ENCODE measurements at regions not wholly inside any gene's neighbourhood (a gene's known extent, or its start where the extent isn't known, plus 50 kb on each side); places are given as distances from the start of the nearest gene placed in this dataset.
A peak's percentile ranks its signal among the peaks of the same experiment; 100 is the strongest.

DNA sequence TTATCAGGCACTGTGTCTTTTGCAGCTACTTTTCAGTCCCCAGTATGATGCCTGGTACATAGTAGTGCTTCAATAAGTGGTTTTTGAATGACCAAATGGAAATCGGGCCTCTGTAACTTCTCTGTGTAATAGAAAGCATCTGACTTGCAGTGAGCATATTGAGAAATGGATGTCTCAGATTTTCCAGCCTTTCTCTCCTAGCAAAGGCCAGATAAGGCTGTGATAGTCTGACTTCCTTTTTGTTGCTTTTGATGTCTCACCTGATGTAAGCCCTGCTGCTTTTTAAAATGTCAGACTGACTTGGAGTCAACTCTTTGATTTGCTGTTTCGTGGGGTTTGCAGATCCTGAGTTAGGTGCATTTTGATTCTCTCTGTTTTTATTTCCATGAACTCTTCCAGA, 590.0 kb upstream of the ZNF608 start:
- WGBS (ENCODE audit: insufficient coverage, low lambda C conversion rate) = no CpG with 5 or more reads among the region's 2 CpGs
- H3K36me3 ChIP-seq (ENCODE audit: control insufficient read depth, insufficient read depth, low read length) = no peaks in the 10 kb centered on the region
- H3K4me3 ChIP-seq (ENCODE audit: low read length) = no peak overlapping the region
- no peaks in the 10 kb centered on the region for H3K27me3 ChIP-seq (ENCODE audit: control insufficient read depth, insufficient read depth, low read length)
- no peak overlapping the region for H3K27ac ChIP-seq (ENCODE audit: low read length)
- no peaks in the 10 kb centered on the region for H3K9me3 ChIP-seq (ENCODE audit: control insufficient read depth, low read depth, low read length)
- H3K4me1 ChIP-seq (ENCODE audit: control insufficient read depth, insufficient read depth, low read length) = no peaks in the 10 kb centered on the region
- DNase-seq = no peak

DNA sequence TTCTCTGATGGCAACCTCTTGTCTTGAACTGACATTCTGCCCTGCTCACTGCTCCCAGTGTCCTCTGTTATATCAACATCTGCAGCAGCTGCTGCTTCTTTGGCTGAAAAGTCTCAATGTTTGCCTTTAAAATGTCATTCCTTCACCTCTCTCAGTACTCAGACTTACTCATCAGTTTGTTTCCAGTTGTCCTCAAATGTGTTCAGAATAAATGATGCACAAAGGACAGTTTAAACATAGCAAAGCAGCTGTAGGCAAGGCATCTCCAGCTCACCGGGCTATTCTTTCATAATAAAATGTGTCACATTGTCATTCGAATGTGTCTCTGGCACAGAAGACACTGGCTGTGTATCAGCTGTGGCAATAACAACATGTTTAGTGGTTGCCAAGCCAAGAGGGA, 590.9 kb upstream of the ZNF608 start:
- no CpG with 5 or more reads among the region's 2 CpGs for WGBS (ENCODE audit: insufficient coverage, low lambda C conversion rate)
- Histone ChIP-seq H3K36me3 (ENCODE audit: control insufficient read depth, insufficient read depth, low read length) (no peaks in the 10 kb centered on the region), H3K4me1 (ENCODE audit: control insufficient read depth, insufficient read depth, low read length) (no peaks in the 10 kb centered on the region), H3K9me3 (ENCODE audit: control insufficient read depth, low read depth, low read length) (no peaks in the 10 kb centered on the region), H3K4me3 (ENCODE audit: low read length) (no peak overlapping the region), H3K27ac (ENCODE audit: low read length) (no peak overlapping the region), H3K27me3 (ENCODE audit: control insufficient read depth, insufficient read depth, low read length) (no peaks in the 10 kb centered on the region)
- DNase-seq = no peak

DNA sequence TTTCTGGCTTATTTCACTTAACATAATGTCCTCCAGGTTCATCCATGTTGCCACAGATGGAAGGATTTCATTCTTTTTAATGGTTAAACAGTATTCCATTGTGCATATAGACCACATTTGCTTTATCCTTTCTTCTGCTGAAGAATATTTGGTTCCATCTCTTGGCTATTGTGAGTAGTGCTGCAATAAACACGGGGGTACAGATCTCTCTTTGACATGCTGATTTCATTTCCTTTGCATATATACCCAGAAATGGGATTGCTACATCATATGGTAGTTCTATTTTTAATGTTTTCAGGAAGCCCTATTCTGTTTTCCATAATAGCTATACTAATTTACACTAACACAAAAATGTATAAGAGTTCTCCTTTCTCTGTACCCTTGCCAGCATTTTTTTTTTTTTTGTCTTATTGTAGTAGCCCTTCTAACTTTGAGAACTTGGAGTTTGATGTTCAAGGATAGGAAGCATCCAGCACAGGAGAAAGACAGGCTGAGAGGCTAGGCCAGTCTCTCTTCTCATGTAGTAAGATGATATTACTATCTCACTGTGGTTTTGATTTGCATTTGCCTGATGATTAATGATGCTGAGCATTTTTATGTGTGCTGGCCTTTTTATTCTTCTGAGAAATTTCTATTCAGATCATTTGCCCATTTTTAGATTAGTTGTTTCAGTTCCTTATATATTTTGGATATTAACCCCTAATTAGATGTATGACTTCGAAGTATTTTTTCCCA, 592.2 kb upstream of the ZNF608 start:
- Histone ChIP-seq H3K27me3 (ENCODE audit: control insufficient read depth, insufficient read depth, low read length) (no peaks in the 10 kb centered on the region), H3K9me3 (ENCODE audit: control insufficient read depth, low read depth, low read length) (no peaks in the 10 kb centered on the region), H3K36me3 (ENCODE audit: control insufficient read depth, insufficient read depth, low read length) (no peaks in the 10 kb centered on the region), H3K27ac (ENCODE audit: low read length) (no peak overlapping the region), H3K4me3 (ENCODE audit: low read length) (no peak overlapping the region), H3K4me1 (ENCODE audit: control insufficient read depth, insufficient read depth, low read length) (no peaks in the 10 kb centered on the region)
- DNase-seq = no peak
- WGBS (ENCODE audit: insufficient coverage, low lambda C conversion rate) = 100% methylated on average over 1 of the region's 2 CpGs

DNA sequence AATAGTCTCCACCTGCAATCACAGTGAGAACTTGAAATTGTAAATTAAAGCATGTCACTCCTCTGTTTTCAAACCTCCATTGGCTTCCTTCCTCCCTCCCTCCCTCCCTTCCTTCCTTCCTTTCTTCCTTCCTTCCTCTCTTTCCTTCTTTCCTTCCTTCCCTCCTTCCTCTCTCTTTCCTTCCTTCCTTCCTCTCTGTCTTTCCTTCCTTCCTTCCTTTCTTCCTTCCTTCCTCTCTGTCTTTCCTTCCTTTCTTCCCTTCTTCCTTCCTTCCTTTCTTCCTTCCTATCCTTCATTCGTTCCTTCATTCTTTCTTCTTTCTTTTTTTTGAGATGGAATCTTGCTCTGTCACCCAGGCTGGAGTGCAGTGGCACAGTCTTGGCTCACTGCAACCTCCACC, 595.0 kb upstream of the ZNF608 start:
- no peak for DNase-seq
- 92% methylated on average over 1 of the region's 1 CpG for WGBS (ENCODE audit: insufficient coverage, low lambda C conversion rate)
- H3K27me3 ChIP-seq (ENCODE audit: control insufficient read depth, insufficient read depth, low read length) = no peaks in the 10 kb centered on the region
- H3K4me3 ChIP-seq (ENCODE audit: low read length) = no peak overlapping the region
- H3K4me1 ChIP-seq (ENCODE audit: control insufficient read depth, insufficient read depth, low read length) = no peaks in the 10 kb centered on the region
- H3K36me3 ChIP-seq (ENCODE audit: control insufficient read depth, insufficient read depth, low read length) = no peaks in the 10 kb centered on the region
- H3K9me3 ChIP-seq (ENCODE audit: control insufficient read depth, low read depth, low read length) = no peaks in the 10 kb centered on the region
- H3K27ac ChIP-seq (ENCODE audit: low read length) = no peak overlapping the region

DNA sequence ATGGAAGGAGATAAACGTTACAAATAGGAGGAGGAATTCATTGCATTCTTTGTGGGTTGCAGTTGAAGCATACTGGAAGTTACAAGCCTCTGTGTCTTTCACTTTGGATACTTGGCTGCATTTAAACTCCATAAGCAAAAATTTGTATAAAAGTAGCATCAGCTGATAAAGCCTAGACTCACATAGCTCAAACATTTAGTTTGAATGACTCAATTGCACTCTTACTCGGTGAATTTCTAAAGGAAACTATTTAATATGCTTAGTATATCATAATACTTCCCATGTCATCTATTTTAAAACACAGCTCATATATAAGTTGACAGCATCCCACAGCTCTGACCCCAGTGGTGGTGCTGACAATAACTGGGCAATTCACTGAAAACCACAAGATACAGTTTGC, 596.6 kb upstream of the ZNF608 start:
- no peaks in the 10 kb centered on the region for H3K36me3 ChIP-seq (ENCODE audit: control insufficient read depth, insufficient read depth, low read length)
- DNase-seq = no peak
- WGBS (ENCODE audit: insufficient coverage, low lambda C conversion rate) = no CpG with 5 or more reads among the region's 2 CpGs
- no peaks in the 10 kb centered on the region for H3K27me3 ChIP-seq (ENCODE audit: control insufficient read depth, insufficient read depth, low read length)
- no peaks in the 10 kb centered on the region for H3K9me3 ChIP-seq (ENCODE audit: control insufficient read depth, low read depth, low read length)
- no peak overlapping the region for H3K27ac ChIP-seq (ENCODE audit: low read length)
- H3K4me1 ChIP-seq (ENCODE audit: control insufficient read depth, insufficient read depth, low read length) = no peaks in the 10 kb centered on the region
- no peak overlapping the region for H3K4me3 ChIP-seq (ENCODE audit: low read length)

DNA sequence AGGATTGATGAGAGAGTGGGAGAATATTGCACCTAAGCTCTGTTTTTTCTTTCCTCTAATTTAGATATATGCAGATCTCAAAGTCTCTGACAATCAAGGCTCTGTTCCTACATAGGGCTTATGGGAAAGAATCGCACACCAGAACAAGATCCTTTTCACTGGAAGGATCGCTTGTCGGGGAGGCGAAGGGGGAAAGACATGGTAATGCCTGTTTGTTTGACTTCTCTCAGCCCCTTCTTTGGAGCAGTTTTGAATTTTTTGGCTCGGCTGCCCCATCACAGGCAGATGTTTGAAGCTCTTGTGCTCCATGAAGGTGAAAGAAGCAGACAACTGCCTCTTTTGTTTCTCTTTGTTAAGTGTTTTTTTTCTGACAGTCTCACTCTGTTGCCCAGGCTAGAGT, 599.9 kb upstream of the ZNF608 start:
- H3K27ac ChIP-seq (ENCODE audit: low read length) = no peak overlapping the region
- H3K9me3 ChIP-seq (ENCODE audit: control insufficient read depth, low read depth, low read length) = no peaks in the 10 kb centered on the region
- DNase-seq = no peak
- no peaks in the 10 kb centered on the region for H3K4me1 ChIP-seq (ENCODE audit: control insufficient read depth, insufficient read depth, low read length)
- H3K27me3 ChIP-seq (ENCODE audit: control insufficient read depth, insufficient read depth, low read length) = no peaks in the 10 kb centered on the region
- no peak overlapping the region for H3K4me3 ChIP-seq (ENCODE audit: low read length)
- H3K36me3 ChIP-seq (ENCODE audit: control insufficient read depth, insufficient read depth, low read length) = no peaks in the 10 kb centered on the region
- no CpG with 5 or more reads among the region's 5 CpGs for WGBS (ENCODE audit: insufficient coverage, low lambda C conversion rate)

DNA sequence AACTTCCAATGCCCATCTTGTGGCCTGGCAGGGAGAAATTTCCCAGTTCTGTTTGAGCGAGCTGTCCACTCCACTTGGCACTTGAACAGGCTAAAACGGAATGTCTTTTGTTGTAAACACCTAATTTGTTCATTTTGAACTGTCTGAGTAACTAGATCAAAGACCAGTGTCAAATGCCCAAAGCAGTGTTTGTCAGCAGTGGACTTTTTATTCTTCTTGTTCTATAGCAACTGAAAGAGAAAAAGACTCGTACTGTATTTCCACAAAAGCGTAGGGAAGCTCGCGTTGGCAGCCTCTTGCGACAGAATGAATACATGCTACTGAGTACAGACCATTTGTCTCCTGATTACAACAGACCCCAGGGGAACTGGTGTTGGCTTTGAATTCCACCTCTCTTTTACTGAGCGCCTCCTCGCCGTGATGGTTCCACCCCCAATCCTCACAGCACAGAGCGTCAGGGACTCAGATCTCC, 601.8 kb upstream of the ZNF608 start:
- Histone ChIP-seq H3K4me1 (ENCODE audit: control insufficient read depth, insufficient read depth, low read length) (no peaks in the 10 kb centered on the region), H3K36me3 (ENCODE audit: control insufficient read depth, insufficient read depth, low read length) (no peaks in the 10 kb centered on the region), H3K4me3 (ENCODE audit: low read length) (no peak overlapping the region), H3K27me3 (ENCODE audit: control insufficient read depth, insufficient read depth, low read length) (no peaks in the 10 kb centered on the region), H3K9me3 (ENCODE audit: control insufficient read depth, low read depth, low read length) (no peaks in the 10 kb centered on the region), H3K27ac (ENCODE audit: low read length) (no peak overlapping the region)
- no CpG with 5 or more reads among the region's 11 CpGs for WGBS (ENCODE audit: insufficient coverage, low lambda C conversion rate)
- DNase-seq = peak in 1 of 2 donors; percentile 7

DNA sequence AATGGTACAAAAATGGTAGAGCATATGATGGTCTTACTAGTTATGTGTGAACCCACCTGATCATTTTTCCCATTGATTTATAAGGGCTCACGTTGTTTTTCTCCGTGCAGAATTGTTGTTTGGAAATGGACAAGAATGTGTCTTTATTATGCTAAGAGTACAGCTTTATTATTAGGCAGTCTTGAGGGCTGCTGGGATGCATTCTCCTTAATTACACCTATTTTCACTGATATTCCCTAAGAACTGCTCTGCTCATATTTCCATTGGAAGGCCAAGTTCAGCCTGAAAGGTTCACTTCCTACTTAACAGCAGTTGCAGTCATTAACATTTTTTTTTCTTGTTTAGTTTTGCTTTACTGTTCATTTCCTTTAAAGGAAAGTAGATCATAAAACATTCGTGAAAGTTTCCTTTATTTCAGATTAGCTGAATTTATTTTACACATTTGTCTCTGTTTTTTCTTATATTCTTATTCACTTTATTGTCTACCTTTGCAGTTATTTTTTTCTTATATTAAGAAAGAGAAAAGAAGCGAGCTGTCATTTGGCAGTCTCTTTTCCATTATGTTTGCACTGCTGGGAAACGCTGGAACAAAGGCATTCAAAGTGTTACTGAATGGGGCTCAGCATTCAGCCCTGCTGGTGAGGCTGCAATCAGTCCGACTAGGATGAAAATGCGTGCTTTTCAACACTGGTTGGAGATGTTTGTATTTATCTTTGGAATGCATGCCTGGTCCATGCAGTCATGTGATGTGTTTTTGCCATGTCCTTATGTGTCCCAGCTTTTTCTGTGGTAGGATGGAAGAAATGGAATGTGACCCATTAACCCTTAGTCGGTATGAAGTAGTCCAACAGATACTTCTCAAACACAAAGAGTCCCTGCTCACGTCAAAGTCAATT, 602.7 kb upstream of the ZNF608 start:
- Histone ChIP-seq H3K9me3 (ENCODE audit: control insufficient read depth, low read depth, low read length) (no peaks in the 10 kb centered on the region), H3K27me3 (ENCODE audit: control insufficient read depth, insufficient read depth, low read length) (no peaks in the 10 kb centered on the region), H3K4me3 (ENCODE audit: low read length) (no peak overlapping the region), H3K27ac (ENCODE audit: low read length) (no peak overlapping the region), H3K4me1 (ENCODE audit: control insufficient read depth, insufficient read depth, low read length) (no peaks in the 10 kb centered on the region), H3K36me3 (ENCODE audit: control insufficient read depth, insufficient read depth, low read length) (no peaks in the 10 kb centered on the region)
- DNase-seq = peak in 1 of 2 donors; percentile 6
- no CpG with 5 or more reads among the region's 9 CpGs for WGBS (ENCODE audit: insufficient coverage, low lambda C conversion rate)

DNA sequence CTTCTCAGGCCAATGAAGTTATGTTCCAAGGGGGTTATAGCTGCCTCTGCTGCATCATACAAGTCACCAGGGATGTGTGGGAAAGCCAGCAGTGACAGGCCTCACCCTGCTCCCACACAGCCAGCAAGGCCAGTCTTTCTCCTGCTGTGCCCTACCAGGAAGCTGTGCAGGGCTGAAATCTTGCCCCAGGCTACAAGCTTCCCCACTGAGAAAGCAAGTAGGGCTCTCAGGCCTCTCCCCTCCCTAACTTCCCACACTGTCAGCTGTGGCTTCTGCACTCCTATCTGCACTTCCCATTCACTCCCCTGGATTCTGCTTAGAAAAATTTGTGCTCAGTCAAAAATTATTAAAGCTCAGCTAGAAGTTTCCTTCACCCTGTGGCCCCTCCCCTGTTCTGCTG, 611.2 kb upstream of the ZNF608 start:
- no peak for DNase-seq
- H3K27me3 ChIP-seq (ENCODE audit: control insufficient read depth, insufficient read depth, low read length) = no peaks in the 10 kb centered on the region

DNA sequence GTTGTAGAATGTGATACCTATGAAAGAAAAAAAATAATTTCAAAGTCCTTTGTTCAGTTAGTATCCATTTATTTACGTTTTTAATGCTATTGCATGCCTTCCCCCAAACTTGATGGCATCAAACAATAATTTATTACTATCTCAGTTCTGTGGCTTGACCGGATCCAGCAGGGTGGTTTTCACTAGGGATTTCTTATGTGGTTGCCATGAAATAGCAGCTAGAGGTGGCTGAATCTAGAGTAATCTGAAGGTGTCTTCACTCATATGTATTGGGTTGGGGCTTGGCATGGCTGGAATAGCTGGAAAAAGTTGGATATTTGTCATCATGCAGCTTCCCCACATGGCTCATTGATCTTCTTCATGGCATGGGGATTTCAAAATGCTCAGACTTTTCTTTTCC, 619.3 kb upstream of the ZNF608 start:
- no peak for DNase-seq
- Histone ChIP-seq H3K27me3 (ENCODE audit: control insufficient read depth, insufficient read depth, low read length) (no peaks in the 10 kb centered on the region), H3K27ac (ENCODE audit: low read length) (no peak overlapping the region), H3K9me3 (ENCODE audit: control insufficient read depth, low read depth, low read length) (no peaks in the 10 kb centered on the region), H3K4me1 (ENCODE audit: control insufficient read depth, insufficient read depth, low read length) (no peaks in the 10 kb centered on the region), H3K4me3 (ENCODE audit: low read length) (no peak overlapping the region), H3K36me3 (ENCODE audit: control insufficient read depth, insufficient read depth, low read length) (no peaks in the 10 kb centered on the region)
- WGBS (ENCODE audit: insufficient coverage, low lambda C conversion rate) = no CpG with 5 or more reads among the region's 2 CpGs

More for the DNA sequence above, 611.2 kb upstream of the ZNF608 start:
- no peaks in the 10 kb centered on the region for H3K4me1 ChIP-seq (ENCODE audit: control insufficient read depth, insufficient read depth, low read length)
- no peak overlapping the region for H3K27ac ChIP-seq (ENCODE audit: low read length)
- H3K4me3 ChIP-seq (ENCODE audit: low read length) = no peak overlapping the region
- no peaks in the 10 kb centered on the region for H3K9me3 ChIP-seq (ENCODE audit: control insufficient read depth, low read depth, low read length)
- no peaks in the 10 kb centered on the region for H3K36me3 ChIP-seq (ENCODE audit: control insufficient read depth, insufficient read depth, low read length)
